HG02840 (cell line): ENCODE measurements at regions not wholly inside any gene's neighbourhood (a gene's known extent, or its start where the extent isn't known, plus 50 kb on each side); places are given as distances from the start of the nearest gene placed in this dataset.

Source experiments
- ATAC-seq: cut with Tn5 transposase; IDR thresholded peaks from one replicate; pipeline ENCODE4 v1.9.1; 2021; ENCODE audit warnings: mild to moderate bottlenecking, moderate library complexity, moderate number of reproducible peaks; ENCODE audit not compliant: unreplicated experiment, low FRiP score

GRCh38 chr3:41018855-41019254 lies 180.4 kb upstream of the CTNNB1 start:
- ATAC-seq: no peak

- ATAC-seq: no peak
Observed at GRCh38 chr3:41024031-41024836, 175.1 kb upstream of the CTNNB1 start.

- ATAC-seq: no peak
Observed at GRCh38 chr3:41026394-41027177, 172.7 kb upstream of the CTNNB1 start.

- ATAC-seq: no peak
Observed at GRCh38 chr3:41029356-41029755, 169.9 kb upstream of the CTNNB1 start.

GRCh38 chr3:41030220-41030619 lies 169.1 kb upstream of the CTNNB1 start:
- ATAC-seq: no peak

- ATAC-seq: no peak
Observed at GRCh38 chr3:41031401-41031800, 167.9 kb upstream of the CTNNB1 start.

- no peak for ATAC-seq
Observed at GRCh38 chr3:41033956-41034519, 165.3 kb upstream of the CTNNB1 start.

GRCh38 chr3:41035456-41036022 lies 163.8 kb upstream of the CTNNB1 start:
- ATAC-seq: no peak

GRCh38 chr3:41037651-41038334 lies 161.5 kb upstream of the CTNNB1 start:
- no peak for ATAC-seq

GRCh38 chr3:41040256-41040655 lies 159.0 kb upstream of the CTNNB1 start:
- no peak for ATAC-seq

GRCh38 chr3:41041462-41041861 lies 157.8 kb upstream of the CTNNB1 start:
- ATAC-seq: no peak

GRCh38 chr3:41041899-41042298 lies 157.4 kb upstream of the CTNNB1 start:
- no peak for ATAC-seq

- ATAC-seq: no peak
Observed at GRCh38 chr3:41044523-41044922, 154.8 kb upstream of the CTNNB1 start.

GRCh38 chr3:41045491-41045890 lies 153.8 kb upstream of the CTNNB1 start:
- no peak for ATAC-seq

GRCh38 chr3:41050144-41050543 lies 149.2 kb upstream of the CTNNB1 start:
- ATAC-seq: no peak

GRCh38 chr3:41053220-41053619 lies 146.1 kb upstream of the CTNNB1 start:
- ATAC-seq: no peak

GRCh38 chr3:41060106-41060505 lies 139.2 kb upstream of the CTNNB1 start:
- no peak for ATAC-seq

- no peak for ATAC-seq
Observed at GRCh38 chr3:41064070-41064469, 135.2 kb upstream of the CTNNB1 start.

GRCh38 chr3:41064526-41064925 lies 134.8 kb upstream of the CTNNB1 start:
- ATAC-seq: no peak

GRCh38 chr3:41065340-41065739 lies 134.0 kb upstream of the CTNNB1 start:
- ATAC-seq: no peak

- no peak for ATAC-seq
Observed at GRCh38 chr3:41073190-41073589, 126.1 kb upstream of the CTNNB1 start.
